Activated CD4-positive, alpha-beta T cell treated with anti-CD3 and anti-CD28 coated beads for 48 hours (primary cell): ENCODE measurements at regions not wholly inside any gene's neighbourhood (a gene's known extent, or its start where the extent isn't known, plus 50 kb on each side); places are given as distances from the start of the nearest gene placed in this dataset.
"Not testable (repeated sequence)": the region's sequence is repeated elsewhere in the genome, so short reads cannot be mapped to it uniquely, and the experiment has no call there.

ENCODE experiments used
- DNase-seq: peaks from one replicate; pipeline ENCODE4 v3.0.0-alpha.2; 2020

DNA sequence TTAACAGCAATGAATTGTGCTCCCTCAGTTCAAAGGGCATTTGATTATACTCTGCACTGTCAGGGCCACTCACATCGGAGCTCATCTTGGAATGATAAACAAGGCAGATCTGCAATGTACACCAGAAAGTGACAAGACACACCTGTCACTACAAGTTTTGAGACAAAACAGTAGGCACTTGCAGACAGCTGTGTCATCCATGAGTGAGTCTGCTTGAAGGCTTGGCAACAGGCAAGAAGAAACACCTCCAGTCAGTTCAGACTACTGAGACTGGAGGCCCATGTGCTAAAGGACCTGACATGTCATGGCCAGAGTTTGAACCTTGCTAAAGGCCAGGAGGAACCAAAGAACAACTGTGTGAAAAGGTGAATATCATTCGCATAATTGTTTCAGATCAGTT, 354.5 kb downstream of the CEP170 start:
- DNase-seq, result not testable (repeated sequence)

DNA sequence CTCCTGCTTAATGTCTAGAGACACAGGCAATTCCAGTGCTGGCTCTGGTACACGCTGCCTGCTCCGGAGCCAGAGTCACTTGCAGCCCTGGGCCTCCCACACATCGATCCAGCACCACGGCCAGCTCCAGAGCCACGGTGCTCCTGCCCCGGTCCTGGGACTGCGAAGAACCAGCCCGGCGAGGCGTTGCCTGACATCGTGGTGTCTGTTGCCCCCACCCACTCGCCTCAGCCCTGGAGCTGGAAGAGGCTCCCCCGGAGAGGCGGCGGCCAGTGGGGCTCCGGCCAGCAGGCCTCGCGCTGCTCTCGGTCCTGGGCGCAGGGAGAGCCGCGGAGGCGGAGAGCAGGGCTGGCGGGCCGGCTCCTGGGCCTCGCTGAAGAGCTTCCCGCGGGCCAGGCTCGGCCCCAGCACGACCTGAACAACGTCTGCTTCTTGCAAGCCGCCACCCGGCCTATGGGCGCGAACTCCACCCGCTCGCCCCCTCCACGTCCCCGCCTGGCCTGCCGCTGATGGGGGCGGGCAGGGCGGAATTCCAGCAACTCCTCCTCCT, 364.8 kb downstream of the CEP170 start:
- peak; percentile 8 for DNase-seq

DNA sequence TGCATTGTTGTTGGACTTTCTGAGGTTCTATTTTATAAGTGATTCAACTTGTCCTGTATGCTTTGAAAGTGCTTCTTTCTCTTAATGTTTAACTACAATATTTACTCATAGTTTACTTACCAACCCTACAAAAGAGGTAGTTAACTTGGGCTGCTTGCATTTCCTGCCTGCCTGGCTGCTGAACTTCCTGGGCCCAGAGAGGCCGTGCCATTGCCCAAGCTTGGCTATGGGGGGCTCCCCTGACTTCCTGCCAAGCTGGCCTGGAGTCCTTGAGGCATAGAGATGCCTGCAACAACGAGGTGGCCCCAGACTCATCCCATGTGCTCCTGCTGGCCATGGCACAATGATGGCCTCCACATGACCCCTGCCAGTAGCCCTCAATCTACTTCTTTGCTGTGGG, 361.6 kb upstream of the PLD5 start:
- DNase-seq, result no peak

DNA sequence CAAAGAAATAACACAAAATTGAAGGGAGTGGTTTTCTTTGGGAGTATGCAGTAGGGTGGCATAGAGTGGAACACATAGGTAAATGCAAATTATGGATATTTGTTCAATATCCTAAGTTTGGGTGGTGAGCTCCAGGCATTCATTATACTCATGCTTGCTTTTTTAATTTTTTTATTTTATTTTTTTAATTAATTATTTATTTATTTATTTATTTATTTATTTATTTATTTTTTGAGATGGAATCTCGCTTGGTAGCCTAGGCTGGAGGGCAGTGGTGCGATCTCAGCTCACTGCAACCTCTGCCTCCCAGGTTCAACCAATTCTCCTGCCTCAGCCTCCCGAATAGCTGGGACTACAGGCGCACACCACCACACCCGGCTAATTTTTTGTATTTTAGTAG, 355.5 kb upstream of the PLD5 start:
- DNase-seq, result not testable (repeated sequence)

DNA sequence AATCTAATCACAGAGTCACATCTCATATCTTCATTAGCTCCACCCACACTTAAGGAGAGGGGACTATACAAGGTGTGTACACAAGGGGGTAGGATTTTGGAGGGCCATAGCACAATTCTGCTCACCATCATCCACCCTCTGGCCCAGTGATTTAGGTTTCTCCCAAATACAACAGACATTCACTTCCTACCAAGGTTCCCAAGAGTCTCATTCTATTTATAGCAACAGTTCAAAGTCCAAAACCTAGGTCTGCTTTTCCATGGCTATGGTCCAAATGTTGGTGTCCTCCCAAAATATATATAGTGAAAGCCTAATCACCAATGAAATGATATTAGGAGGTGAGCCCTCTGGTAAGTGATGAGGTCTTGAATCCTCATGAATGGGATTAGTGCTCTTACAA, 353.2 kb upstream of the PLD5 start:
- DNase-seq, result no peak

DNA sequence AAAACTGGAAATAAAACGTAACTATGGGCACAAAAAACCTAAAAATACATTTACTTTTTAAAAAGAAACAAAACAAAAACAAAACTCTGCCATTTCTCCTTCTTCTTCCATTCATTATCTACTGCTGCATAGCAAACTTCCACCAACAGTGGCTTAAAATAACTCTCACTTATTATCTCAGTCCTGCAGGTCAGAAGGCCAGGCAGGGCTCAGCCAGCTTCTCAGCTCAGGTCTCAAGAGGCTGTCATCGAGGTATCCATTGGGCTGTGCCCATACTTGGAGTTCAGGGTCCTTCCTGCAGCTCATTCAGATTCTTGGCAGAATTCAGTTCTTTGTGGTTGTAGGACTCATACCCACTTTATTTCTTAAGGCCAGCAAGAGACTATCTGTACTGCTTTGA, 352.7 kb upstream of the PLD5 start:
- DNase-seq, result no peak

DNA sequence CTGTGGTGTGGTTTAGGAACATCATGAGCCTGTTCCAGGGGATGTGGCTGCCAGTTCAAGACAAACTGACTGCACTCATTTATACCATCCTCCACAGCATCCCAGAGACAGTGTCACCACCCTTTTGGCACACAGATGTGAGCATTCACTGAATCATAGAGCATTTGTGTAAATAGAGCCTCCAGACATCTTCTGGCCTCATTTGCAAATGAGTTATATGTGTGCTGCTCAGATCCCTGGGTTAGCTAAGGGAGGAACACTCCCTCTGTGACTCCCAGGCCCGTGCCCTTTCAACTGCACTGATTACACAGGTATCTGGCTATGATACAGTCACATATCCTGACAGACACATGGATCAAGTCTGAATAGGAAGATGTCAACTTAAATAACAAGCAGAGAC, 351.5 kb upstream of the PLD5 start:
- DNase-seq, result no peak

DNA sequence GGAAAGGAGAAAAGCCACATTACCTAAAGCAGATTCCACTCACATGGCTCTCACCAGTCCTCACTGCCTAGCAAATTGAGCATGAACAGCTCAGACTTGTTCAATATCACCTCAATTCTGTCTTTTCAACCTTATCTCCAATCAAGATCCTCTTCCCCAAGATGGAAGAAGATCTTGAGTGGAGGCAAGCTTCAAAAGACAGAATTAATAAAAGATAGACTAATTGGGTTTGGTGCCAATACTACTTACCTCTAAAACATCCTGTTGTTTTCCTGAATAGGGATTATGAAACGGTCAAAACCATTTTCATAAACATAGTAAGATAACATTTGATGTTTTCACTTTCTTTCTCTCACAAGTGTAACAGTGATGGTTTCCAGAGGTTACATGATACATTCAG, 349.2 kb upstream of the PLD5 start:
- DNase-seq, result no peak

DNA sequence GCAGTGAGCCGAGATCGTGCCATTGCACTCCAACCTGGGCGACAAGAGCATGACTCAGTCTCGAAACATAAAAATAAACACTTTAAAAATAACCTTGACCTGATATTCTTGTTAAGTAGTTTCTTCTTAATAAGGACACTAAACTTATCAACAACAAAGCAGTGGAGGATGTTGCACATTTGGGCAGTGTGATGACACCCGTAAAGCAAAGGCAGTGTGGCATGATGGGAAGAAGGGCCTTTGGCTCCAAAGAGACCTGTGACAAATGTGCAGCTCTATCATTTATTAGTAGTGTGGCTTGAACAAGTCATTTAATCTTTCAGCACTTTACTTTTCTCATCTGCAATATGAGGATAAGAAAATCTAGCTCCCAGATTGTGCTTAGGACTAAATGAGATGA, 348.0 kb upstream of the PLD5 start:
- no peak for DNase-seq

DNA sequence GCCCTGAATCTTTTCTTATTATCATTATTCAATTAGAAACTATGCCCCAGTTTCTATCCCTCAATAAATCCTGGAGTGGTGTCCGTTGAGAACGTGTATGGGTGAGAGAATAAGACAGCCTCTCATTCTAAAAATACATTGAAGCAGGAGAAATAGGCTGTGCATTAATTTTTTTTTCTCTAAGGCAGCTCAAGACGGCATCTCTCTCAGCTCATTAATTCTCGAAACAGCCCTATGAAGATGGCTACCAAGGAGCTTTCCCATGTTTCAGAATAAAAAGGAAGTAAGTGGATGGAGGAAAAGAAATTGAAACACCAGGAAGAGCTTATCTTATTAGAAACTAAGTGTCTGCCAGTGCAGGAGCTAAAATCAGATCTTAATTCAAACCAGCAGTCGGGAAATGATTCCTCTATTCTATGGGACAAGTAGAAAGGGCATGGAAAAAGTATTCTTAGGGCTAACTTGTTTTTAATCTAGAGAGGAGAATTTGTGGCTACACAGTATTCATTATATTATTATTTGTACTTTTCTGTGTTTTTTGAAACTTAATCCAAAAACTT, 347.1 kb upstream of the PLD5 start:
- no peak for DNase-seq

DNA sequence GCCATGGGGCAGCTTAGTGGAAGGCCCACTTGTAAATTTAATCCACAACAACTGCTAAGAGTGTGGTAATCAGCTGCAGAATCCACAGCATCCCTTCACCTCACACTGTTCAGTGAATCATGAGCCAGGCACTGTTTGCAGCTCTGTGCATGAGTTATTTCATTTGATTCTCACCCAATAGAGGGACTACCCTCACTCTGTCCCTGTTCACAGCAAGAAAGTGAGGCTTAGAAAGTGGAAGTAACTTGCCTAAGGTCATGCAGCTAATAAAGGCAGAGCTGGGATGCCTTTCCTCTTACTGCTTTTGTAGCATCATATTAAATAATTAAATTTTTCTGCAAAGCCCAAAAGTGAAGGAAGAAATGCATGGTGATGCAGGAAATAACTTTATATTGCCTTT, 346.5 kb upstream of the PLD5 start:
- no peak for DNase-seq

DNA sequence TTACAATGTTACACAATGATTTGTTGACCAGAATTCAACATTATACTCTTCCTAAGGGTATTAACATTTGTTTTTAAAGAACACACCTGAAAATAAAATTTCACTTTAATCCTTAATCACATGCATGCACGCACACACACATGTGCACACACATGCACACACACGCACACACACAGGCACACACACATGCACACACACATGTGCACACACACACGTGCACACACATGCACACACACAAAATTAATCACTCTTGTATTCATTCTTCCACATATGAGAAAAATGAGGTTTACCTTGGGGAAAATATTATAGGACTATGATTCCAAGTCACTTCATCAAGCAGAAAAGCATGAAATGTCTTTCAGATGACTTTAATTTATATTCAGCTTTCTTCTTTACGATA, 331.8 kb upstream of the PLD5 start:
- DNase-seq, result no peak

DNA sequence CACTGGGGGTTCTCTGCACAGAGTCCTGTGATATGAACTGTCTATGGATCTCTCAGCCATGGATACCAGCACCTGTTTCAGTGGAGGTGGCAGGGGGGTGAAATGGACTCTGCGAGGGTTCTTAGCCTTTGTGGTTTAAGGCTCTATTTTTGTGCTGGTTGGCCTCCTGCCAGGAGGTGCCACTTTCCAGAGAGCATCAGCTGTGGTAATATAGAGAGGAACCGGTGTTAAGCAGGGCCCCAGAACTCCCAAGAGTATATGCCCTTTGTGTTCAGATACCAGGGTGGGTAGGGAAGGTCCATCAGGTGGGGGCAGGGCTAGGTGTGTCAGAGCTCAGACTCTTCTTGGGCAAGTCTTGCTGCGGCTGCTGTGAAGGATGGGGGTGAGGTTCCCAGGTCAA, 330.0 kb upstream of the PLD5 start:
- no peak for DNase-seq

DNA sequence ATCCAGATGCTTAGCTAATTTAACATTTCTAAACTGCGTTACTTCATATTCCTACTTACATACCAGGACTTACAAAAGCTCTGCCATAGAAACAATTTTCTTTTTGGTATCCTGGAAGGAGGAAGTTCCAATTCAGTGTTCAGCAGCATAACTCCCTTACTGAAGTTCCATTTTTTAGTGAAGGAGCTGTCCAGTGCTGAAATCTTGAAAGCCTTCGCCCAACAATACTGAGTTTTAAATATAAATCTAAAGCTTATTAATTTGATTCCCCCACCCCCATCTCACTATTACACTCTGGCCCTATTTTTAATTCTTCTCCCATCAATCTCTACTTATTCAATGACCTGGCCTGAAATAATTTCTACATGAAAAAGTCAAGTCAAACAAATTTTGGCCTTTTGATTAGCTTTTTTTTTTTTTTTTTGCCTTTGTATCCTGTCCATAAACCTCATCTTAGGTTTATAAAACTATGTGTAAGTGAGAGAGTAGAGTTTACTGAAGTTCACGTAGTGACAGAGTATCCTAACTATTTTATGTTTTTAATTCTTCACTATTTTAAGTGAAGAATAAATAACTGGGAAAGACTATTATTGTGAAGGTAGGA, 323.0 kb upstream of the PLD5 start:
- DNase-seq, result no peak

DNA sequence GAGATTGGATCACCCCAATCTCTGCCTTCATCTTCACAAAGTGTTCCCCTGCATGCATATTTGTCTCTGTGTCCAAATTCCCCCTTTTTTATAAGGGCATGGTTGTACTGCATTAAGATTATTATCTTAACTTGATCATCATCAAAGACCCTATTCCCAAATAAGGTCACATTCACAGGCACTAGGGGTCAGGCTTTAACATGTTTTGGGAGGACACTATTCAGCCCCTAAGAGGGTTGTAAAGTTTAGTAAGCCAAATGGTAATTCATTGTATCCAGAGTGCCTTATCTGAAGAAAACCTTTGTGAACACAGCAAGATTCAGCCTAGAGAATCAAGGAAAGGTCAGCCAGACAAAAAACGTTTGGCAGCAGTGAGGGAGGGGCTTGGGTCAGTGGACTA, 317.6 kb upstream of the PLD5 start:
- no peak for DNase-seq

DNA sequence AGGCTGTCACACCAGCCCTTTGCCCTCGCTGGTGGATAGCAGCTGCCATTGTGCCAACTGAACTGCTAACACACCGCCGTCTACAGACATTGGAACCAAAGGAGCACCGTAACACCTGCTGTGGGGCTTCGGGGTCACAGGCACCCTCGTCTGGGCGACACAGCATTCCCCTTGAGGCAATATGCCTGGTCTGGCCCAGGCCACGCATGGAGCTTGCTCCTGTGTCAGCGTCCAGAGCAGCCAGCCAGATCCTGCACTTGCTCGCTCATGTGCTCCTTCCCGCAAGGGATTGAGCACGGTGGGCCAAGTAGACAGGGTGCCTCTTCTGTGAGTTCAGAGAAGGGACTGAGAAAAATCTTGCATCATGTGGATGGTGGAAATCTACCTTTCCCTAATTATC, 314.6 kb upstream of the PLD5 start:
- no peak for DNase-seq

DNA sequence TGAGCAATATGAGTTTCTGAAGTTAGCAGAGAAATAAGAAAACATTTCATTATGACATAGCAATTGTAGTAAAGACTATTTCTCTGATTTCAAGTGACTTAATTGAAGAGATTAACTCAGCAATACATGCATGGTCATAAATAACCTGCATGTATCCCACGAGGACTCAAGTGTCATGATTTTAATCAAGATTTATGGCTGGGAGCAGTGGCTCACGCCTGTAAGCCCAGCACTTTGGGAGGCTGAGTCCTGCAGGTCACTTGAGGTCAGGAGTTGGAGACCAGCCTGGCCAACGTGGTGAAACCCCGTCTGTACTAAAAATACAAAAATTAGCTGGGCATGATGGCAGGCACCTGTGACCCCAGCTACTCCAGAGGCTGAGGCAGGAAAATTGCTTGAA, 311.9 kb upstream of the PLD5 start:
- no peak for DNase-seq

DNA sequence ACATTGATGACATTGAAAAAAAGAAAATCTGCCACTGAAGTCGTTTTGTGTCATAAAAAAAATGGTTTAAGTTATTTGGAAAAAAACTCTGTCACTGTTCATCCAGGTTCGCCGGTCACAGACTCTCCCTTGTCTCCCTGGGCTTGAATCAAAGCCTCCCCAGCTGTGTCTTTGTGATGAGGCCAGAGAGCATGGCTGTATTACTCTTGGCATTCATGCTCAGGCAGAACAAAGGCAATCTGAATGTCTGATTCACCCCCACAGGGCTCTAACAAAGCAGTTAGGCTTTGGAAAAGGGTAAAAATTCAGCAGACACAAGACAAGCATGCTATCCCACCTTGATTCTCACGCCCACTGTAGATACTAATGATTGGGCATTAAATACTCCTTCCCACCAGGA, 304.3 kb upstream of the PLD5 start:
- no peak for DNase-seq

DNA sequence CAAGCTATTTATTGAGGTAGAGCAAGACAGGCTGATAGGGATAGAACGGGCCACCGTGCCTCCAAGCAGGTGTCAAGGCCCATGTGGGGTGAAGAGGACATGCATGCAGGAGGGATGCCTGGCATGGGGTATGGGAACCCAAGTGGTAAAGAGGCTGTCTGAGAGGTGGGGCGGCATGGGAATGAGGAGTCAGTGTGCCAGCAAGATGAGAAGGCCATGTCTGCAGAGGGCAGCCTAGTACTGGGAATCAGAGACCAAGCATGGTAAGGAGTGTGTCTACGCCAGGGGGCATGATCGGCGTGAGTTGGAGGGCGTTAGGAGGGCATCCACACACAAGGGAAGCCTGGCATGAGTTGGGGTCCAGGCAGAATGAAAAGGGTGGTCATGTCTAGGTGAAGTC, 303.7 kb upstream of the PLD5 start:
- no peak for DNase-seq

DNA sequence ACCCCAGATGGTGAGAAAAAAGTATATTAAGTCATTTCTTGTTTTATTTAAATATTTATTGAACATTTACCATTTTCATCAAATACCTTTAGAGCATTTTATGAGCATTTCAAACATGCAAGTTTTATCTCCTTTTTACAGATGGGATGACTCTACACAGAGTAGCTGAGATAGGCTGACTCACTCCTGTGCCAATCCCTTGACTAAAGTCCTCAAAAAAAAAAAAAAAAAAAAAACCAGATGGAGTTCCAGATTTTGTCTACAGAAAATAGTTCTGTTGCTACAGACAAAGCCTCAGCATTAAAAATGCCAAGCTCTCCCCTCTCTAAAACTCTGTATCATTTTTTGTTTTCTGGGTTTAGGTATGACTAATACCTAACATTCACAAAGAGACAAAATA, 303.0 kb upstream of the PLD5 start:
- DNase-seq, result no peak

DNA sequence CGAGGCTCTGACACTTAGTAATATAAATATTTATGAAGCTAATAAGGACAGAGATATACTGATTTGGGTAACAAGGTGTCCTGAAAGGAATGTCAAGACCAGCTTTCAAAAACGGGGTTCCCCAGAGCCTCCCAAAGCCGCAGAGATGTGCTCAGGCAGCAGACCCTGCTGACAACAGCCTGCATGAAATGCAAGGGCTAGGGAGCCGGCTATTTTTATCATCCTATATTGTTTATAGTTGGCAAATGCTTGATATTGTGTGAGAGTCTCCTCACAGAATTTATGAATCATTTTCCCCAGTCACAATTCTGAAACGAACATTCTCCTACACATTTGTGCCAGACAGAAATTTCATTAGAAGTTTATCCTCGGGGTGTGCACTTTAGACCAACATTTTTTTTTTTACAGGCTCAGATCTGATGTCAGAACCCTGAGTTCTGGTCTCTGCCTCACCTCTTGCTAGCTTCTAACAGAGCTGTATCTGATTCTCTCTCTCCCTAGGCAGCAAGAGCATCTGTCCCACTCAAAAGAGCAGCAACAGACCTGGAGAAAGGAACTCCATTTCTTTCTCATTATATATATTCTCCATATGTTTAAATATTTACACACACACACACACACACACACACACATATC, 302.3 kb upstream of the PLD5 start:
- no peak for DNase-seq

DNA sequence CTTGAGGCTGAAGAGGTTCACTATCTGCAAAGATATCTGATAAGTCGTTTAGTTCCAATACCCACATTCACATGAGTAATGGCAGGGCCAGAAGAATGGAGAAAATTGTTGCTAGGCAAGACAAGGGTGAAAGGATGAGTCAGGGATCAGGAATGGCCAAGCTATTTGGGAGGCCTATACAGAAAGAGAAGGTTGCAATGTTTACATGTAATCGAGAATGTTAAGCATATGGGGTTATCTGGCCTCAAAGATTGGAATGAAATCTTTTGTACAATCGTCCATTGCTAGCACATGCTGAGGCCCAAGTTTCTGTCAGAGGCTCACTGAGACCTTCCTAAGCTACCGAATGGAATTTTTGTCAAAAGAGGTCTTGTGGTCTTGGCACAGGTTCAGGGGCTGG, 299.9 kb upstream of the PLD5 start:
- DNase-seq, result no peak

DNA sequence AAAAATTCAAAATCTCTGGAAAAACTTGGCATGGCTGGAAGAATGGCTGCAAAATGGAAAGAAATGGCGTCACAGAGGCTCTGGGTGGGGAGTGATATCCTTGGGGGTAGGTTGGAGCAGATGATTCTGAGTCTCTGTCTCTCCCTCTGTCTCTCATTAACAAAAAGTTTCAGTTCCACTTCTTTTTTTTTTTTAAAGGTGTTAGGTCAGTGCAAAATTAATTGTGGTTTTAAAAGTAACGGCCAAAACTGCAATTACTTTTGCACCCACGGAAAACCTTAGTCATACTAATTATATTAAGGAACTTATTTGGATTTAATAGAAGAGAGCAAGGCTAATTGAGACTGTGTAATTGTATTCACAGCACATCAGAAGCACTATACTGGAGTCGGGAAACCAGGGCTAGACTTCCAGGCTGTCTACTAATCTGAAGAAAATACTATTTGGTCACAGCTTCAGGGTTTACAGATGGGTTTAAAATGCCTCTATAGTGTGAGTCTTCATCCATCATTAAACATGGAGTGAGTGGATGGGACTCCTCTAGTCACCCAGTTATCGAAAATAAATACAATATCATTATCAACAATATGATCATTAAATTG, 289.1 kb upstream of the PLD5 start:
- DNase-seq, result no peak

DNA sequence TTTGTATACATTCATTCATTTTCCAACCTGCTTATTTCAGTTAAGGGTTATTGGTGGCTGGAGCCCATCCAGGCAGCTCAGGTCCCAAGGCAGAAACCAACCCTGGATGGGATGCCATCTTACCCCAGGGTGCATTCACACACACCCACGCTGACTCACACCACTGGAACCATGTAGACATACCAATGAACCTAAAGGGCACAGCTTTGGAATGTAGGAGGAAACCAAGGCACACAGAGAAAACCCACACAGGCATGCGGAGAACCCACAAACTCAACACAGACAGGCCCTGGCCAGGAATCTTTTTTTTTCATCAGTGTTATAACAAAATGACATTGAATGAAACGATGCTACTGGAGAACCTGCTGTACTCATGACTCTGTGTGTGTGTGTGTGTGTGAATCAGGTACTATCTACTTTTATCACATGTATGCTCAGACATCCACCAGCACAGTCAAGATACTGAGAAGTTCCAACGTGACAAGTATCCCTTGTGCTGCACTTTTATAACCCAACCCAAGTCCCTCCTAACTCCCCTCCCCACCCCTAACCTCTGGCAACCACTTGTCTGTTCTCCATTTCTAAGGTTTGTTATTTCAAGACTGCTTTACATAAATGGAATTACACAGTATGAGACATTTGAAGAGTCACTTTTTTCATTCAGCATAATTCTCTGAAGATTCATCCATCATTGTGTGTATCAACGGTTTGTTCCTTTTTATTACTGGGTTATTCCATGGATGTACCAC, 286.8 kb upstream of the PLD5 start:
- DNase-seq, result no peak
